Mesendoderm (in vitro differentiated cells): ENCODE measurements at regions not wholly inside any gene's neighbourhood (a gene's known extent, or its start where the extent isn't known, plus 50 kb on each side); places are given as distances from the start of the nearest gene placed in this dataset.

Experiments used
- DNase-seq: peaks from one replicate; pipeline ENCODE4 v3.0.0; 2013
- H2AK5ac ChIP-seq: 2 replicates; pipeline ENCODE4 v1.6.1; 2013; ENCODE audit warnings: low read length, inconsistent platforms
- H2BK120ac ChIP-seq: 2 replicates; pipeline ENCODE4 v1.6.1; 2013; ENCODE audit warnings: low read depth, mild to moderate bottlenecking, low read length, moderate library complexity, mixed read lengths
- H2BK15ac ChIP-seq: replicated peaks from 2 replicates; pipeline ENCODE4 v1.6.1; 2013; ENCODE audit warnings: low read depth, mild to moderate bottlenecking, moderate library complexity
- H2BK5ac ChIP-seq: 2 replicates; pipeline ENCODE4 v1.6.1; 2013; ENCODE audit warnings: low read length, inconsistent platforms
- H3K18ac ChIP-seq: 2 replicates; pipeline ENCODE4 v1.6.1; 2013; ENCODE audit warnings: mild to moderate bottlenecking, low read length, mixed read lengths
- H3K23ac ChIP-seq: one replicate; pipeline ENCODE4 v1.6.1; 2013; ENCODE audit warnings: low read length
- H3K27ac ChIP-seq: 2 replicates; pipeline ENCODE4 v1.5.1; 2013; ENCODE audit warnings: low read depth, mild to moderate bottlenecking, inconsistent platforms, low read length, moderate library complexity
- H3K27me3 ChIP-seq: 2 replicates; pipeline ENCODE4 v1.6.1; 2013; ENCODE audit warnings: low read length, control low read depth, mild to moderate bottlenecking, inconsistent platforms; ENCODE audit not compliant: insufficient read depth, poor library complexity
- H3K36me3 ChIP-seq: 2 replicates; pipeline ENCODE4 v1.6.1; 2013; ENCODE audit warnings: low read length, inconsistent platforms; ENCODE audit not compliant: control insufficient read depth, insufficient read depth
- H3K4ac ChIP-seq: one replicate; pipeline ENCODE4 v1.6.1; 2013; ENCODE audit warnings: low read depth, mild to moderate bottlenecking, low read length, moderate library complexity
- H3K4me1 ChIP-seq: 2 replicates; pipeline ENCODE4 v1.6.1; 2013; ENCODE audit warnings: low read depth, low read length, inconsistent platforms; ENCODE audit not compliant: control insufficient read depth
- H3K4me2 ChIP-seq: 2 replicates; pipeline ENCODE4 v1.6.1; 2013; ENCODE audit warnings: low read length
- H3K4me3 ChIP-seq: 2 replicates; pipeline ENCODE4 v1.5.1; 2013; ENCODE audit warnings: mild to moderate bottlenecking, low read length
- H3K56ac ChIP-seq: one replicate; pipeline ENCODE4 v1.6.1; 2013; ENCODE audit warnings: low read length
- H3K79me1 ChIP-seq: 2 replicates; pipeline ENCODE4 v1.6.1; 2013; ENCODE audit warnings: low read length, inconsistent platforms
- H3K79me2 ChIP-seq: 2 replicates; pipeline ENCODE4 v1.6.1; 2013; ENCODE audit warnings: mild to moderate bottlenecking, low read length; ENCODE audit not compliant: control insufficient read depth, insufficient read depth
- H3K9ac ChIP-seq: 2 replicates; pipeline ENCODE4 v1.6.1; 2013; ENCODE audit warnings: low read length, inconsistent platforms
- H4K5ac ChIP-seq: one replicate; pipeline ENCODE4 v1.6.1; 2013; ENCODE audit warnings: low read length
- H4K8ac ChIP-seq: one replicate; pipeline ENCODE4 v1.6.1; 2013; ENCODE audit warnings: low read depth, mild to moderate bottlenecking, control low read depth, low read length, moderate library complexity
- WGBS: extraction: QIAGEN DNeasy Blood & Tissue Kit; methylation state at CpG from one replicate; pipeline ENCODE4 v1.1.7; 2013; ENCODE audit warnings: low lambda C conversion rate, missing lambda C conversion rate; ENCODE audit not compliant: insufficient coverage; ENCODE audit errors: extremely low coverage; 5-methylcytosine and 5-hydroxymethylcytosine counted together

DNA sequence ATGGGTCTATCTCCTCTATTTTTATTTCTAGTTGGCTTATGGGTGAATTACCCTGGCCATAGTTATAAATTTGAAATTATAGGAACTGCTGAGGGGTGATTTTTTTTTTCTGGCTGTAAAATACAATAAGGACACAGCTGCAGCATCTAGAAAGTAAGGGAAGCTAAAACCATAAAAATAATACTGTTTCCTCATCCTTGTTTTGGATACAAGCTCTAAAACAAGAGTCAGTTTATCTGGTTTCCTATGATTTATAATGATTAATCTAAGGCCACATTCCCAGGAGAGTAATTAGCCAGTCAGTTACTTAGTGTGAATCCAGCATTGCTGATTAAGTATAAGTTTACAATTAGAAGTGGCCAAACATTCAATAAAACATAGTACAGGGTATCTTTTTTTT, 219.1 kb upstream of the NBEA start:
- no peak for DNase-seq
- no peak overlapping the region for H3K56ac ChIP-seq

DNA sequence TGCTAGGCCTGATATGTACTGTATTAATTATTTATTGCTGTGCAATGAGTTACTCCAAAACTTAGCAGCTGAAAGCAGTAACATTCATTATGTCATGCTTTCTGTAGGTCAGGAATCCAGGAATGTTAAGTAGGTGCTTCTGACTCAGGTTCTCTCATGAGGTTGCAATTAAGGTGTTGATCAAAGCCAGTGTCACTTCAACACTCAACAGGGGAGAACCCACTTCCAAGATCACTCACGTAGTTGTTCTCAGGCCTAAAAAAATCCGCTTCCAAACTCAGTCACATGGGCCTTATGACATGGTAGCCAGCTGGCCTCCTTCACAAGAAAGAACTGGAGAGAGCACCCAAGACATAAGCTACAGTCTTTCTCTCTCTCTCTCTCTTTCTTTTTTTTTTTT, 211.1 kb upstream of the NBEA start:
- Histone ChIP-seq H3K79me2 (no peaks in the 10 kb centered on the region), H2BK120ac (no peak overlapping the region), H3K23ac (no peak overlapping the region), H4K5ac (no peak overlapping the region), H3K27me3 (no peaks in the 10 kb centered on the region), H3K9ac (no peak overlapping the region), H3K4ac (no peak overlapping the region), H3K56ac (no peak overlapping the region), H2BK15ac (no peak overlapping the region), H3K79me1 (no peaks in the 10 kb centered on the region), H3K4me3 (no peak overlapping the region), H2AK5ac (no peak overlapping the region), H4K8ac (no peak overlapping the region), H3K4me2 (no peak overlapping the region), H3K4me1 (peaks cover 2% of the 10 kb centered on the region), H3K18ac (peak overlapping the region; percentile 9), H2BK5ac (no peak overlapping the region), H3K27ac (no peak overlapping the region), H3K36me3 (no peaks in the 10 kb centered on the region)
- DNase-seq, result peak; percentile 91
- no CpG with 5 or more reads among the region's 2 CpGs for WGBS

More for the DNA sequence above, 219.1 kb upstream of the NBEA start:
- no peak overlapping the region for H2BK5ac ChIP-seq
- no peak overlapping the region for H4K8ac ChIP-seq
- H3K4me1 ChIP-seq, result no peaks in the 10 kb centered on the region
- H2BK15ac ChIP-seq, result no peak overlapping the region
- no peak overlapping the region for H4K5ac ChIP-seq
- H3K27me3 ChIP-seq, result no peaks in the 10 kb centered on the region
- H3K79me1 ChIP-seq, result no peaks in the 10 kb centered on the region
- H3K18ac ChIP-seq, result no peak overlapping the region
- H3K4me2 ChIP-seq, result no peak overlapping the region
- H3K23ac ChIP-seq, result no peak overlapping the region
- H3K36me3 ChIP-seq, result no peaks in the 10 kb centered on the region
- no peak overlapping the region for H3K4ac ChIP-seq
- H3K4me3 ChIP-seq, result no peak overlapping the region
- no peak overlapping the region for H3K9ac ChIP-seq
- H3K27ac ChIP-seq, result no peak overlapping the region
- H2BK120ac ChIP-seq, result no peak overlapping the region
- H3K79me2 ChIP-seq, result no peaks in the 10 kb centered on the region
- no peak overlapping the region for H2AK5ac ChIP-seq

DNA sequence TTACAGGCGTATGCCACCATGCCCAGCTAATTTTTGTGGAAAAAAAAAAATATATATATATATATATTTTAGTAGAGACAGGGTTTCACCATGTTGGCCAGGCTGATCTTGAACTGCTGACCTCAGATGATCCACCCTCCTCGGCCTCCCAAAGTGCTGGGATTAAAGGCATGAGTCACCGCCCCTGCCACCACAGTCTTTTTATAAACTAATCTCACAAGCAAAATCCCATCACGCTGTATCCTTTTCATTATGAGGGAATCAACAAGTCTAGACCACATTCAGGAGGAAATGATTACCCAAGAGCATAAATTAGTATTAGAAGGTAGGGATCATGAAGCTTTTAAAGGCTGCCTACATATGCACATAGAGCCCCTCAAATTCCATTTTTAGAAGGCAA, 210.6 kb upstream of the NBEA start:
- Histone ChIP-seq H2BK15ac (no peak overlapping the region), H3K9ac (no peak overlapping the region), H3K27me3 (no peaks in the 10 kb centered on the region), H3K56ac (no peak overlapping the region), H4K5ac (no peak overlapping the region), H3K23ac (no peak overlapping the region), H3K18ac (no peak overlapping the region), H3K4me2 (no peak overlapping the region), H3K4me3 (no peak overlapping the region), H3K27ac (no peak overlapping the region), H2BK5ac (no peak overlapping the region), H3K36me3 (no peaks in the 10 kb centered on the region), H3K79me1 (no peaks in the 10 kb centered on the region), H2BK120ac (no peak overlapping the region), H3K4me1 (peaks cover 2% of the 10 kb centered on the region), H4K8ac (no peak overlapping the region), H2AK5ac (no peak overlapping the region), H3K4ac (no peak overlapping the region), H3K79me2 (no peaks in the 10 kb centered on the region)
- WGBS, result no CpG with 5 or more reads among the region's 4 CpGs
- no peak for DNase-seq

DNA sequence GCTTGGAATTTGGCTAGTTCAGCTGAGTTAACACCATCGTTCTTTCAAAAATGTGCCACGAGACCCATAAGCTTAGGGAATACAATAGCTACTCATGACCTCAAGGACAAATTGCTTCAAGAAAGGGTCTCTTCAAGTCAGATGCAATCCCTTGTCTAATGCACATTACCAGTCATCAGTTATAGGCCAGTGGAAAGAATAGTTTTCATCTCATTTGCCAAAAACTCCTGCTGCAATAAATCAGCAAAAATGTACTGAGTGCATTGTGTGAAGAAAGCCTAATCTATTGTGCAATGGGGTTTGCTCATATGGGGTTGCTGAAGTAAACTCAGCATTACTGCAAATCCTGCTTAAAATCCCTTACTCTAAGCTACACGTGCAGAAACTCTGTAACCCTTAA, 208.3 kb upstream of the NBEA start:
- Histone ChIP-seq H3K4me1 (peaks cover 2% of the 10 kb centered on the region), H3K4ac (no peak overlapping the region), H3K18ac (no peak overlapping the region), H3K4me2 (no peak overlapping the region), H3K79me1 (no peaks in the 10 kb centered on the region), H2BK15ac (no peak overlapping the region), H4K5ac (no peak overlapping the region), H3K23ac (no peak overlapping the region), H3K27ac (no peak overlapping the region), H3K79me2 (no peaks in the 10 kb centered on the region), H3K4me3 (no peak overlapping the region), H3K9ac (no peak overlapping the region), H3K56ac (no peak overlapping the region), H2BK120ac (no peak overlapping the region), H2BK5ac (no peak overlapping the region), H4K8ac (no peak overlapping the region), H3K27me3 (no peaks in the 10 kb centered on the region), H2AK5ac (no peak overlapping the region), H3K36me3 (no peaks in the 10 kb centered on the region)
- DNase-seq, result peak; percentile 39
- no CpG with 5 or more reads among the region's 3 CpGs for WGBS

DNA sequence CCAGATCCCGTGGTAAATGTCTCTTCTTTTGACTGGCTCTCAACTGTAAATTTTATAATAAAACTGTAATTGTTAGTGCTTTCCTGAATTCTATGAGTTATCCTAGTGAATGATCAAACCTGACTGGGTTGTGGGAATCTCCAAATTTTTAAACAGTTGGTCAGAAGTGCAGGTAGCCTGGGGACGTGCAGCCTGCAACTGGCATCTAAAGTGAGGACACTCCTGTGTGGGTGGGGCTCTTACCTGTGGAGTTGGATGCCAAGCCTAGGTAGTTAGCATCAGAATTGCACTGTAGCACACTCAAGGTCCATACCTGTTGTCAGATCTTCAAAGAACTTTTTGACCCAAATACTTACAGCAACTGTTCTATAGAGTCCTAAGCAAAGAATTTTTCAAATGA, 207.1 kb upstream of the NBEA start:
- no peak overlapping the region for H3K18ac ChIP-seq
- no peak overlapping the region for H2BK5ac ChIP-seq
- H3K27me3 ChIP-seq, result no peaks in the 10 kb centered on the region
- H3K36me3 ChIP-seq, result no peaks in the 10 kb centered on the region
- no peak overlapping the region for H3K56ac ChIP-seq
- DNase-seq, result no peak
- no peak overlapping the region for H2AK5ac ChIP-seq
- H3K4ac ChIP-seq, result no peak overlapping the region
- no peak overlapping the region for H3K23ac ChIP-seq
- H3K4me2 ChIP-seq, result no peak overlapping the region
- H3K4me1 ChIP-seq, result peaks cover 2% of the 10 kb centered on the region
- no peak overlapping the region for H2BK120ac ChIP-seq
- no peak overlapping the region for H3K4me3 ChIP-seq
- no peaks in the 10 kb centered on the region for H3K79me1 ChIP-seq
- H2BK15ac ChIP-seq, result no peak overlapping the region
- WGBS, result no CpG with 5 or more reads among the region's 2 CpGs
- no peaks in the 10 kb centered on the region for H3K79me2 ChIP-seq
- H3K9ac ChIP-seq, result no peak overlapping the region
- H4K5ac ChIP-seq, result no peak overlapping the region
- no peak overlapping the region for H3K27ac ChIP-seq
- no peak overlapping the region for H4K8ac ChIP-seq

DNA sequence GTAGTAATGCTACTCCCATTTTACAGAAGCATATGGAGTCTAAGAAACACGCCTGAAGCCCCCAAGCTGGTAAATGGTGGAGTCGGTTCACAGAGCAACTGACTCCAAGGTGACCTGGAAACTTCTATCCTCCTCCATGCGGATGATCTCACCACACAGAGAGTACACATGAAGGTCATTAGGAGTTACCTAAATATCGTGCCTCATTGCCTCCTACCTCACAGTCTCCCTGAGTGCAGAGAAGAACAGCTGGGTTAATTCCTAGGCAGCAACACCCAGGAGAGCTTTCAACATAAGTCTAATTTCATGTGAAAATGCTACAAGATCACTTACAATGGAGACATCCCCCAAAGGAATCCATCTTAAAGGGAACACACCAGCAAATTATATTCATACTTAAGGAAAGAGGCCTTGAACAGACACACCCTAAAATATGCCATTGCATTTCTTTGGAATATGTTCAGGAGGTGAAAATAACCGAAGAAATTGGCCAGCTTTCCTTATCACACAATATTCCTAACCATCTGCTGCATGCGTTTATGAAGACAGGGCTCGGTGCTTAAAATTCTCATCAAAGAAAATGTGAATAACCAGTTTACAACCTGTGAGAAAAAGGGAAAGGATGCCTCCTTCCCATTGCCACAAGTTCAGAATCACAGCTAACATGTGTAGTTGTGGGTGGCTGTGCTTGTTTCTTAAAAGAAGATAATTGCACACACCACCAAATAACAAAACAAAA, 203.6 kb upstream of the NBEA start:
- no peak for DNase-seq
- Histone ChIP-seq H3K79me1 (no peaks in the 10 kb centered on the region), H2BK15ac (no peak overlapping the region), H3K27me3 (no peaks in the 10 kb centered on the region), H3K4me1 (no peaks in the 10 kb centered on the region), H3K9ac (no peak overlapping the region), H2BK120ac (no peak overlapping the region), H3K56ac (no peak overlapping the region), H3K79me2 (no peaks in the 10 kb centered on the region), H2AK5ac (no peak overlapping the region), H3K36me3 (no peaks in the 10 kb centered on the region), H4K8ac (no peak overlapping the region), H4K5ac (no peak overlapping the region), H3K23ac (no peak overlapping the region), H3K18ac (no peak overlapping the region), H3K4me3 (no peak overlapping the region), H3K4ac (no peak overlapping the region), H2BK5ac (no peak overlapping the region), H3K27ac (no peak overlapping the region), H3K4me2 (no peak overlapping the region)
- no CpG with 5 or more reads among the region's 7 CpGs for WGBS
